ENCODE measurements at regions not wholly inside any gene's neighbourhood (a gene's known extent, or its start where the extent isn't known, plus 50 kb on each side); places are given as distances from the start of the nearest gene placed in this dataset.

GRCh38 chr6:91029211-91029610, 442.3 kb upstream of the MAP3K7 start:
- TF ChIP-seq YY1 (IDR thresholded peaks at IDR 0.05; ENCODE audit: insufficient read depth, insufficient read length) = no peak
- no peak for TF ChIP-seq ZNF274 (IDR thresholded peaks at IDR 0.05; ENCODE audit: low read depth, low read length)
- TF ChIP-seq SUZ12 (IDR thresholded peaks at IDR 0.05; ENCODE audit: extremely low read depth, insufficient read depth, insufficient read length) = no peak
